HG03066 (cell line): ENCODE measurements at regions not wholly inside any gene's neighbourhood (a gene's known extent, or its start where the extent isn't known, plus 50 kb on each side); places are given as distances from the start of the nearest gene placed in this dataset.

ENCODE experiments used
- ATAC-seq: cut with Tn5 transposase; IDR thresholded peaks from one replicate; pipeline ENCODE4 v1.9.1; 2021; ENCODE audit warnings: low read depth; ENCODE audit not compliant: unreplicated experiment

GRCh38 chr9:105828171-105828570 is 133.8 kb downstream of the TMEM38B start:
- ATAC-seq, result no peak

DNA sequence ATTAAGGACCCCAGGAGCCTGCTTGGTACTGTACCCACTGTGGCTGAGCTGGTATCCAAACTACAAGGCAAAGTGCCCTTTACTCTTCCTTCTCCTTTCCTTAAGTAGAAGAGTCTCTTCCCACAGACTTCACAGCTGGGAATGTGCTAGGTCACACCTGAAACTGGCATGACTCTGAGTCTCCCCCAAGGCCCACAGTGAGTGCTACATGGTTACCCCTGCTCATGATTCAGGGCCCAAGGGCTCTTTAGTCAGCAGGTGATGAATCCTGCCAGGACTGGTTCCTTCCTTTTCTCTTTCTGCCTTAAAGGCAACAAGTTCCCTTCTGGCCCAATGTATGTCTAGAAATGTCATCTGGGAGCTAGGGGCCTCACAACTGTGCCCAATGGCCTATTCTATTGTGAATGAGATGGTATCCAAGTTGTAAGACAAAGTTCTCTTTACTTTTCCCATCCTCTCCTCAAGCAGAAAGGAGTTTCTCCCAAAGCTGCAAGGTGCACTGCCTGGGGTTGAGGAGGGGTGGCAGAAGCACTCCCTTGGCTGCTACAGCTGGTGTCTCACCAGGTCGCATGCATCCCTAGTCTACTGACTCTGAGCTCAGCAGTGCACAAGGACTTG is 134.4 kb downstream of the TMEM38B start:
- ATAC-seq, result no peak

GRCh38 chr9:105830461-105830860 is 136.1 kb downstream of the TMEM38B start:
- no peak for ATAC-seq

- ATAC-seq, result no peak
Observed at GRCh38 chr9:105832096-105832710, 137.9 kb downstream of the TMEM38B start.

GRCh38 chr9:105833271-105833975 is 139.1 kb downstream of the TMEM38B start:
- no peak for ATAC-seq

DNA sequence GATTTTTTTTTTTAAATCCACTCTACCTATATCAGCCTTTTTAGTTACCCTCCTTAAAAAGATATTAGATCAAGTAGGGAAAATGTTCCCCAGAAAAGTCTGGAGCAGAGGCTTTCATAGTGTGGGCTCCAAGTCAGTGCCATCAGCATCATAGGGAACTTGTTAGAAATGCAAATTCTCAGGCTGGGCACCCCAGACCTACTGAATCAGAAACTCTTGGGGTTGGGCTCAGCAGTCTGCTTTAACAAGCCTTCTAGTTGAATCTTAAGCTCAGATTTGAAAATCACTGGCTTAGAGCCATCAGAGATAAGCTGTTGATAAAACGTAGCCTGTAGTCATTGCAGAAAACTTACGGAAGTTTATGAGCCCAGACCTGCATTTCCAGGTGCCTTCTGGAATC is 140.1 kb downstream of the TMEM38B start:
- ATAC-seq, result no peak

DNA sequence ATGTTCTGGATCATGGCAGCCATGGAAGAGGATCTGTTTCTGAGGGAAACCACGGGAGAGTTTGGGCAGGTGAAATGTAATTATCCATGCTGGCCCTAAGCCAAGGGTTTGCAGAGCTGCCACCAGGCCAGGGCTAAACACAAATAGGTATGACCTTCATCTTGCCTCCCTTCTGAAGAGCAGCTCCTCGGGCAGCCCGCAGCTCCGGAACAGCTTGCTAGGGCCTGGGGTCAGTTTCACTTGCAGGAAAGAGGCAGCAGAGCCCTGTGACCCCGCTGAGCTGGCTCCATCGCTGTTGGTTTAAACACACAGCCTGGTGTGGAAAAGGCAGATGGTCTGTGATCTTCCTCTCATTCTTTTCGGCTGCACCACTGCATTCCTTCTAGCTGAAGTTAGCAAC is 141.4 kb downstream of the TMEM38B start:
- ATAC-seq, result no peak

DNA sequence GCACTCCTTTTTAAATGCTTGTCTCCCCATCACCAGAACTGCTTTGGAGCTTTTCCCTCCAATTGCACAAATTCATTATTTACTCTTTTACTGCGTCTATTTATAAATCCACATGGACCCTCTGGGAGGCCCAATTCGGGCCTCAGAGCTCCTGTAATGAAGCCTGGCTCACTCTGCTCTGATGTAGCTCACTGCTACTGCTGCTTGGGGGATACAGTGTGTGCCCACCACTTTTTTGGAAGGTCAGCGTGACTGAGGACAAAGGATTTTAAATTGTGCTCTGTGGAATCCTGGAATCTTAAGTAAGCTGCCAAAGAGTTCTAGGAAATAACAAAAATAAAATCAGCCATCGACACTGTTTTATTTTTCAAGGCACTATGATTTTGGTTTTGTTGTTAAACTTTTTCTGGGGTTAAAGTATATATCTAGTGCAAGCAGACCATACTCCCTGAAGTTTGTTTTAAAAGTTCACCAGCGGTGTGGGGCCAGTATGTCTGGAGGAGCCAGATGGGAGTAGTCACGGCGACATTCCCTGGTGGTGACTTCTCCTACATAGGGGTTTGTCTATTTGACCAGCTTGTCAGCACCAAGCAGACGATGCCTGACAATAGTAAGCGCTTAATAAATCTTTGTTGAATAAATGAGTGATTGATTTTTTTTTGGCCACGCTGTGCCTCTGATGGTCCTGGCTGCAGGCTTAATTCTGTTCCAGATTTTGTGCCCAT is 142.8 kb downstream of the TMEM38B start:
- ATAC-seq, result no peak

DNA sequence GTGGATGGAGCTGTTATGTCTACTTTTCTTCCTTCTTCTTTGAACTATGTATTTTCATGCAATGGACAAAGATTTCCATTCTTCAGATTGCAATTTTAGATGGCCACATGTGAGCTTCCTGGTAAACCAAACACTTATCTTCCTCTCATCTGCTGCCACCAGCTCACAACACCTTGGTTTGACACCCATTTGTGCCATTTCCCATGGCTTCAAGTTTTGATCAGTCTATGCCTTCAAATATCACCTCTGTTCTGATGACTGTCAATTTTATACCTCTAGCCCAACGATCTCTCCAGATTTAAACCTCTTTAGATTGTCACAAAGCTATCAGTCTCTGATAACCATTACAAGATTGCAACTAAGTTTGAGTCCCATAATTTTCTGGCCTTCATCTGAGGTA is 147.2 kb downstream of the TMEM38B start:
- no peak for ATAC-seq

- no peak for ATAC-seq
Observed at GRCh38 chr9:105842023-105842644, 147.8 kb downstream of the TMEM38B start.

DNA sequence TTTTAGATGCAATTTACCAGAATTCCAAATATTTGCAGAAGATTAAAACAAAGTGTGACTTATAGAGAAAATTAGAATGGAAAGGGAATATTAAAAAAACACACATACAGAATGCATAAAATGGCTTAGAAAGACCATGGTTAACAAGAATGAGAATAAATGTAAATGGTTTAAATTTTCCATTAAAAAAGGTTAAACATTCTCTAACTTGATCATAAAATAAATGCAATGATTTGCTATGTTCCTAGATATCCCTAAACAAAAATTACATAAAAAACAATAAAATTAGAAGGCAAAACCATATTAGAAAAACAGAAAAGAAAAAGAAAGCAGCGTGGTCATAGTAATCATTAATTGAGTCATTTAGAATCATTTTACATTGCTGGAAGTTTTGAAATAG is 152.5 kb downstream of the TMEM38B start:
- no peak for ATAC-seq

- ATAC-seq, result no peak
Observed at GRCh38 chr9:105850852-105851500, 156.6 kb downstream of the TMEM38B start.

DNA sequence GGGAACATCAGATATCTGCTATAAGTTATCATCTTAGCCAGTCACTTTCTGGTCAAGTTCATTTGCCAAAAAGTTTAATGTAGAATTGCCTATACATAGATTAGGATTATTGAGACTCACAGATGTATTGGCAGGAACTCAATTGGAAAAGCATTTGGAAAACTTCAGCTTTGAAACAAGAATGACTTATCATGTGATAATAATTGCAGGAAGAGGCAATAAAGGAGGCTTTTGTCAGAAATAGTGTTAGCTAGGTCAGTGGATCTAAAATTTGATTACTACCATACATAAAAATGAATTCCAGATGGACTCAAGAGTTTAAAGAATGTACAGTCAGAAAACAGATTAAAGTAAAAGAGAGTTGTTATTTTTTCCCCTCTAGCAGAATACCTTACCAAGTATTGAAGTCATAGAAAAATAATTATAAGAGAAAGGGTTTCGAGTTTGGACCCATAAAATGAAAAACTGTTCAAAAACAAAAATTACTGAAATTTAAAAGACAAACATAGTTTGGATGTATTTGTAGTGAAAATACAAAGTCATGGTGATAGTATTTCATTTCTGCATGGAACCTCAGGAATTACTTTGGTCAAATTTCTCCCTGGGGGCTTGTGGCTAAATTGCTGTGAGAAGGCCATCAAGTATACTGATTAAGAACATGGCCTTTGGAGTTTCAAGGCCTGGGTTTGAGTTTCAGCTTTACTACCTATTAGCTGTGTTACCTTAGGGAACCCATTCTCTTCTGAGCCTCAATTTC is 159.9 kb downstream of the TMEM38B start:
- no peak for ATAC-seq

DNA sequence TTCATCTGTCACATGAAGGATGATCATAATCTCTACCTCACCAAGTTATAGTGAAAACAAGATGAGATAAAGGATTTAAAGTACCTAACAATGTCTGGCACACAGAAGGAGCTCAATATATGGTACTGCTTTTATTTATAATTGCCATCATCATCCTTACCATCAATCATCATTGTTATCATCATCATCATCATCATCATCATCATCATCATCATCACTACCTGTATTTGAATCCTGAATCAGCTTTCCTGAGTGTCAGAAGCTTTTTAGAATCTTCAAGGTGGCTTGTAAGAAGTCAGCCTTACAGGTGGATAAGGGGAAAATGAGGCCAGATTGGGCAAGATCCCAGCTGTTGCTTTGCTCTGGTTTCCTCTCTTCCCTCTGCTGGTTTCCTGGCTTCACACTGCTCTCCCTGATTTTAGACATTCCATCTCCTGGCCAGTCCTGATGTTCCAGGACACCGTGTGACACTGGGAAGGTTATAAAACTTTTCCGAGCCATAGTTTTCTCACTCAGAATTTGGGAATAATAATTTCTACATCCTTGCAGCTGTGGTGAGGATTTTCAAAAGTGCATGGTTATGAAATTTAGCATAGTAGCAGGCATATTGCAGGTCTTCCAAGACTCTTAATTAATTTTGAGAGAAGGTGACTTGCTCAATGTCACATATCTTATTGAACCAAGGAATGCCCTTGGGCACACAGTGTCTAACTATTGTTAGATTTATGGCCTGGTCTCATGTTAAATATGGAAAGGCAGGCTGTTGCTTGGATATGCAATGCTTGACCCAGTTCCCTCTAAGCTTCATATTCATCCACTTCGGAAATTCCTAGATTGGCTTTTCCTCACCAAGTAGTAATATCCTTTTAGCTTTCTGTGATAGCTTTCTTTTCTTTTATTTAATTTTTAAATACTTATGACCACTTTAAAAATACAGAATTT is 160.7 kb downstream of the TMEM38B start:
- ATAC-seq, result no peak

GRCh38 chr9:105855987-105856386 is 161.6 kb downstream of the TMEM38B start:
- no peak for ATAC-seq

- ATAC-seq, result no peak
Observed at GRCh38 chr9:105858006-105858690, 163.8 kb downstream of the TMEM38B start.

DNA sequence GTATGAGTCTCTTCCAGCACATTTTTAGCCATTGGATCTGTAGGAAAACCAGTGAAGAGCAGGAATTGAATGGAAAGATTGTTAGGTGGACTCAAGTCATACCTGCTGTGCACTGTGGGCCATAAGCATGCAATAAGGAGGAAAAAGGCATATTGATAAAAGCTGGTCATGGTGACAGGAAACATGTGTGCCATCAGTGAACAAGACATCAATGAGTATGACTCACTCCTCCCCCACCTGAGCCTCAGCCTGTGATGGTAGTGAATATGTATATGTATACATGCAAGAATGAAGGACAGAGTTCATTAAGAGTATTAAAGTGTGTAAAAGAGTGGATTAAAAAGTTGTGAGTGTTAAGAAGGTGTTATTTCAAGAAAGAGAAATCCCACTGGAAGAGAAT is 164.5 kb downstream of the TMEM38B start:
- ATAC-seq, result no peak

- no peak for ATAC-seq
Observed at GRCh38 chr9:105859428-105860091, 165.2 kb downstream of the TMEM38B start.
